Uterus (tissue), 2 donors: ENCODE measurements at regions not wholly inside any gene's neighbourhood (a gene's known extent, or its start where the extent isn't known, plus 50 kb on each side); places are given as distances from the start of the nearest gene placed in this dataset.

Source experiments
- POLR2A ChIP-seq, 2 donors: fragments of 450-650 bp; IDR thresholded peaks; one replicate each; pipeline ENCODE4 v1.6.1; 2016; ENCODE audit warnings: antibody characterized with exemption in 2 of 2, mild to moderate bottlenecking in 1 of 2, moderate library complexity in 1 of 2
- TF ChIP-seq, protein P1 (sequence below), 4 experiments: fragments of 200-600 bp in 2 of 4; fragments of 450-650 bp in 2 of 4; sonication (generic) in 2 of 4; IDR thresholded peaks; one replicate each; pipeline ENCODE4 v1.5.1; 2016 to 2019; ENCODE audit warnings: antibody characterized with exemption in 4 of 4, mild to moderate bottlenecking in 2 of 4, moderate library complexity in 1 of 4

DNA sequence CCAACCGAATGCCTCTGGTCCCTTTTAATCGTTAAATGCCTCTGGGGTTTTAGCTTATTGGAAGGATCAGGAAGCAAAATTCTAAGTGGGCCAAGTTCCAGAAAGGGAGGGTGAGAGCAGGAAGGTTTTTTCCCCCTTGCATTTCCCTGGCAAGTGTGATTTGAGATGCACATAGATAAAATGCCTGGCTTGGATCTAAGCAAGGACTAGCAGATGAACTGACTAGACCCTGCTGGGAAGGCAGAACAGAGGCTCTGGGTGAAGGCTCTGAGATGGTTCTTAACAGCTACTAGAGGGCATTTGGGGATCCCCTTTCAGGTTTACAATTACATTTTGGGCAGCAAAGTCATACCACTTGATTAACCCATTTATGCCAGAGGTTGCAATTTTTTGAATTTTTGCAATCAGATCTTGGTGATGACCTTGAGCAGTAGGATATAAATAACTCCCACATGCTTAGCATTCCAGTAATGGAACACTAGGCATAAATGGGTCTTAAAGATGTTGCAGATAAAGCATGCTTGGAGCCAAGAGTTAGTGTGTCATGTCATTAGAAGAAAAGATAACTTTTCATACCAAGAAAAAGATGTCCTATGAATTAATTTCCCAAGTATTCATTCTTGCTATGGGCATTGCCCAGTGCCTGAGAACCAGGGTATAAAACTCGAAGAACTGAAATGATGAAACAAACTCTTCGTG is 205.9 kb downstream of the SEC23IP start:
- TF ChIP-seq POLR2A (IDR thresholded peaks at IDR 0.05): no peak
- TF ChIP-seq, protein P1, sequence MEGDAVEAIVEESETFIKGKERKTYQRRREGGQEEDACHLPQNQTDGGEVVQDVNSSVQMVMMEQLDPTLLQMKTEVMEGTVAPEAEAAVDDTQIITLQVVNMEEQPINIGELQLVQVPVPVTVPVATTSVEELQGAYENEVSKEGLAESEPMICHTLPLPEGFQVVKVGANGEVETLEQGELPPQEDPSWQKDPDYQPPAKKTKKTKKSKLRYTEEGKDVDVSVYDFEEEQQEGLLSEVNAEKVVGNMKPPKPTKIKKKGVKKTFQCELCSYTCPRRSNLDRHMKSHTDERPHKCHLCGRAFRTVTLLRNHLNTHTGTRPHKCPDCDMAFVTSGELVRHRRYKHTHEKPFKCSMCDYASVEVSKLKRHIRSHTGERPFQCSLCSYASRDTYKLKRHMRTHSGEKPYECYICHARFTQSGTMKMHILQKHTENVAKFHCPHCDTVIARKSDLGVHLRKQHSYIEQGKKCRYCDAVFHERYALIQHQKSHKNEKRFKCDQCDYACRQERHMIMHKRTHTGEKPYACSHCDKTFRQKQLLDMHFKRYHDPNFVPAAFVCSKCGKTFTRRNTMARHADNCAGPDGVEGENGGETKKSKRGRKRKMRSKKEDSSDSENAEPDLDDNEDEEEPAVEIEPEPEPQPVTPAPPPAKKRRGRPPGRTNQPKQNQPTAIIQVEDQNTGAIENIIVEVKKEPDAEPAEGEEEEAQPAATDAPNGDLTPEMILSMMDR (IDR thresholded peaks at IDR 0.05): no peak
